GM23338 (cell line): ENCODE measurements at regions not wholly inside any gene's neighbourhood (a gene's known extent, or its start where the extent isn't known, plus 50 kb on each side); places are given as distances from the start of the nearest gene placed in this dataset.

Source experiments
- ATAC-seq: fragments of 200-7000 bp; cut with Tn5 transposase; 3 replicates; pipeline ENCODE4 v1.9.1; 2020
- DNase-seq: peaks from one replicate; pipeline ENCODE4 v3.0.0-alpha.2; 2015; ENCODE audit warnings: low spot score
- H2AFZ ChIP-seq: fragments of 200-600 bp; sonication (generic); 2 replicates; pipeline ENCODE4 v1.8.0; 2016; ENCODE audit warnings: antibody characterized with exemption, mild to moderate bottlenecking, moderate library complexity
- H3F3A ChIP-seq: fragments of 200-600 bp; sonication (generic); replicated peaks from 2 replicates; pipeline ENCODE4 v1.8.0; 2017; ENCODE audit warnings: antibody characterized with exemption, mixed run types, low read depth
- H3K27ac ChIP-seq: fragments of 200-600 bp; sonication (generic); 2 replicates; pipeline ENCODE4 v1.6.1; 2016; ENCODE audit warnings: low read depth
- H3K27me3 ChIP-seq: fragments of 200-600 bp; sonication (generic); 2 replicates; pipeline ENCODE4 v1.8.0; 2016; ENCODE audit warnings: mild to moderate bottlenecking, mixed run types, moderate library complexity; ENCODE audit not compliant: insufficient read depth
- H3K36me3 ChIP-seq: fragments of 200-600 bp; sonication (generic); 2 replicates; pipeline ENCODE4 v1.8.0; 2016; ENCODE audit warnings: mild to moderate bottlenecking; ENCODE audit not compliant: insufficient read depth
- H3K4me1 ChIP-seq: fragments of 200-600 bp; sonication (generic); 2 replicates; pipeline ENCODE4 v1.8.0; 2016; ENCODE audit warnings: mild to moderate bottlenecking, moderate library complexity; ENCODE audit not compliant: insufficient read depth
- H3K4me2 ChIP-seq: fragments of 200-600 bp; sonication (generic); 2 replicates; pipeline ENCODE4 v1.7.1; 2017; ENCODE audit warnings: mixed run types
- H3K4me3 ChIP-seq: fragments of 200-600 bp; sonication (generic); 2 replicates; pipeline ENCODE4 v1.6.1; 2016; ENCODE audit warnings: mixed run types
- H3K79me2 ChIP-seq: fragments of 200-600 bp; sonication (generic); replicated peaks from 2 replicates; pipeline ENCODE4 v1.8.0; 2017; ENCODE audit warnings: mild to moderate bottlenecking; ENCODE audit not compliant: insufficient read depth
- H3K9me2 ChIP-seq: fragments of 200-600 bp; sonication (generic); 2 replicates; pipeline ENCODE4 v1.8.0; 2017; ENCODE audit not compliant: insufficient read depth
- H4K20me1 ChIP-seq: fragments of 200-600 bp; sonication (generic); replicated peaks from 2 replicates; pipeline ENCODE4 v1.8.0; 2017; ENCODE audit warnings: mild to moderate bottlenecking; ENCODE audit not compliant: insufficient read depth
- H3K27ac Mint-ChIP-seq: 2 replicates; pipeline ENCODE4 v1.8.0; 2020; ENCODE audit warnings: inconsistent platforms, mild to moderate bottlenecking, moderate library complexity, mixed read lengths
- H3K27me3 Mint-ChIP-seq: 3 replicates; pipeline ENCODE4 v1.8.0; 2022; ENCODE audit warnings: low read depth, mild to moderate bottlenecking, moderate library complexity, mixed read lengths, inconsistent platforms; ENCODE audit not compliant: insufficient read depth, poor library complexity
- H3K36me3 Mint-ChIP-seq: 3 replicates; pipeline ENCODE4 v1.8.0; 2021; ENCODE audit warnings: low read depth, mild to moderate bottlenecking, inconsistent platforms, moderate library complexity, mixed read lengths
- H3K4me1 Mint-ChIP-seq: 3 replicates; pipeline ENCODE4 v1.8.0; 2020; ENCODE audit warnings: mild to moderate bottlenecking, inconsistent platforms, mixed read lengths
- H3K4me3 Mint-ChIP-seq: 3 replicates; pipeline ENCODE4 v1.8.0; 2021; ENCODE audit warnings: moderate library complexity, mild to moderate bottlenecking, inconsistent platforms, mixed read lengths
- H3K9me3 Mint-ChIP-seq: 3 replicates; pipeline ENCODE4 v1.8.0; 2020; ENCODE audit warnings: moderate library complexity, mild to moderate bottlenecking, inconsistent platforms, mixed read lengths
- CREB1 ChIP-seq: fragments of 250-450 bp; sonication (Bioruptor Pico); IDR thresholded peaks from 2 replicates; pipeline ENCODE4 v1.5.0; 2020; ENCODE audit warnings: low read depth, mild to moderate bottlenecking, moderate library complexity
- EZH2 ChIP-seq: fragments of 200-600 bp; sonication (generic); IDR thresholded peaks from one replicate; pipeline ENCODE4 v1.8.0; 2017; ENCODE audit warnings: antibody characterized with exemption, mild to moderate bottlenecking, low read depth; ENCODE audit not compliant: unreplicated experiment
- NANOG ChIP-seq: IDR thresholded peaks from 2 replicates; pipeline ENCODE4 v1.6.1; 2016; ENCODE audit warnings: antibody characterized with exemption, borderline replicate concordance
- ZNF114 ChIP-seq: fragments of 250-450 bp; sonication (Bioruptor Pico); IDR thresholded peaks from 2 replicates; pipeline ENCODE4 v1.5.0; 2020; ENCODE audit warnings: mild to moderate bottlenecking, moderate library complexity
- TF ChIP-seq, protein P1 (sequence below): fragments of 250-450 bp; sonication (Bioruptor Pico); IDR thresholded peaks from 2 replicates; pipeline ENCODE4 v1.5.0; 2020; ENCODE audit warnings: mild to moderate bottlenecking, moderate library complexity

DNA sequence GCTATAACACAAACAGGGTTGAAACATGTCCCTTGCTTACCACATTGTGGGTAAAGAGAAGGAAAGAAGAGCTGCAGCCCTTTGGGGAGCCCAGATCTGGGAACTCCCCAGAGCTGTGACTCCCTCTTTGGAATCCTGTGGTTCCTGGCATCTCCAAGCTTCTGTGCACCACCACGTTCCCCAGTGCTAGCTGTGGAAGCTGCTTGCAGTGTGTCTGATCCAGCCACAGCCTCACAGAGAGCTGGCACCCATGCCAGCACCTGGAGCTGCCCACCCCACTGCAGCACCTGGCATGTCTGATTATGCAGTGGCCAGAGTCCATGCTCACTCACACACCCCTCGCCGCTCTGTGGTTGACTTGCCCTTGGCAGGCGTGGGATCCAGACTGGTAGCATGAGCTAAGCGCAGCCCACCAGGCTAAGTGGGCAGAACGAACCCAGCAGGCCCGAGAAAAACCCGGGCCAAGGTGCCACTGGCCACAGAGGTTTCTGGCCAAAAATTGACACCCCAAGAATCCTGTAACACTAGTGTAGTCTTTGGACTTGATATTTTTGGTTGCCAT is 252.6 kb upstream of the KCNJ16 start (continued):
- TF ChIP-seq, protein P1, sequence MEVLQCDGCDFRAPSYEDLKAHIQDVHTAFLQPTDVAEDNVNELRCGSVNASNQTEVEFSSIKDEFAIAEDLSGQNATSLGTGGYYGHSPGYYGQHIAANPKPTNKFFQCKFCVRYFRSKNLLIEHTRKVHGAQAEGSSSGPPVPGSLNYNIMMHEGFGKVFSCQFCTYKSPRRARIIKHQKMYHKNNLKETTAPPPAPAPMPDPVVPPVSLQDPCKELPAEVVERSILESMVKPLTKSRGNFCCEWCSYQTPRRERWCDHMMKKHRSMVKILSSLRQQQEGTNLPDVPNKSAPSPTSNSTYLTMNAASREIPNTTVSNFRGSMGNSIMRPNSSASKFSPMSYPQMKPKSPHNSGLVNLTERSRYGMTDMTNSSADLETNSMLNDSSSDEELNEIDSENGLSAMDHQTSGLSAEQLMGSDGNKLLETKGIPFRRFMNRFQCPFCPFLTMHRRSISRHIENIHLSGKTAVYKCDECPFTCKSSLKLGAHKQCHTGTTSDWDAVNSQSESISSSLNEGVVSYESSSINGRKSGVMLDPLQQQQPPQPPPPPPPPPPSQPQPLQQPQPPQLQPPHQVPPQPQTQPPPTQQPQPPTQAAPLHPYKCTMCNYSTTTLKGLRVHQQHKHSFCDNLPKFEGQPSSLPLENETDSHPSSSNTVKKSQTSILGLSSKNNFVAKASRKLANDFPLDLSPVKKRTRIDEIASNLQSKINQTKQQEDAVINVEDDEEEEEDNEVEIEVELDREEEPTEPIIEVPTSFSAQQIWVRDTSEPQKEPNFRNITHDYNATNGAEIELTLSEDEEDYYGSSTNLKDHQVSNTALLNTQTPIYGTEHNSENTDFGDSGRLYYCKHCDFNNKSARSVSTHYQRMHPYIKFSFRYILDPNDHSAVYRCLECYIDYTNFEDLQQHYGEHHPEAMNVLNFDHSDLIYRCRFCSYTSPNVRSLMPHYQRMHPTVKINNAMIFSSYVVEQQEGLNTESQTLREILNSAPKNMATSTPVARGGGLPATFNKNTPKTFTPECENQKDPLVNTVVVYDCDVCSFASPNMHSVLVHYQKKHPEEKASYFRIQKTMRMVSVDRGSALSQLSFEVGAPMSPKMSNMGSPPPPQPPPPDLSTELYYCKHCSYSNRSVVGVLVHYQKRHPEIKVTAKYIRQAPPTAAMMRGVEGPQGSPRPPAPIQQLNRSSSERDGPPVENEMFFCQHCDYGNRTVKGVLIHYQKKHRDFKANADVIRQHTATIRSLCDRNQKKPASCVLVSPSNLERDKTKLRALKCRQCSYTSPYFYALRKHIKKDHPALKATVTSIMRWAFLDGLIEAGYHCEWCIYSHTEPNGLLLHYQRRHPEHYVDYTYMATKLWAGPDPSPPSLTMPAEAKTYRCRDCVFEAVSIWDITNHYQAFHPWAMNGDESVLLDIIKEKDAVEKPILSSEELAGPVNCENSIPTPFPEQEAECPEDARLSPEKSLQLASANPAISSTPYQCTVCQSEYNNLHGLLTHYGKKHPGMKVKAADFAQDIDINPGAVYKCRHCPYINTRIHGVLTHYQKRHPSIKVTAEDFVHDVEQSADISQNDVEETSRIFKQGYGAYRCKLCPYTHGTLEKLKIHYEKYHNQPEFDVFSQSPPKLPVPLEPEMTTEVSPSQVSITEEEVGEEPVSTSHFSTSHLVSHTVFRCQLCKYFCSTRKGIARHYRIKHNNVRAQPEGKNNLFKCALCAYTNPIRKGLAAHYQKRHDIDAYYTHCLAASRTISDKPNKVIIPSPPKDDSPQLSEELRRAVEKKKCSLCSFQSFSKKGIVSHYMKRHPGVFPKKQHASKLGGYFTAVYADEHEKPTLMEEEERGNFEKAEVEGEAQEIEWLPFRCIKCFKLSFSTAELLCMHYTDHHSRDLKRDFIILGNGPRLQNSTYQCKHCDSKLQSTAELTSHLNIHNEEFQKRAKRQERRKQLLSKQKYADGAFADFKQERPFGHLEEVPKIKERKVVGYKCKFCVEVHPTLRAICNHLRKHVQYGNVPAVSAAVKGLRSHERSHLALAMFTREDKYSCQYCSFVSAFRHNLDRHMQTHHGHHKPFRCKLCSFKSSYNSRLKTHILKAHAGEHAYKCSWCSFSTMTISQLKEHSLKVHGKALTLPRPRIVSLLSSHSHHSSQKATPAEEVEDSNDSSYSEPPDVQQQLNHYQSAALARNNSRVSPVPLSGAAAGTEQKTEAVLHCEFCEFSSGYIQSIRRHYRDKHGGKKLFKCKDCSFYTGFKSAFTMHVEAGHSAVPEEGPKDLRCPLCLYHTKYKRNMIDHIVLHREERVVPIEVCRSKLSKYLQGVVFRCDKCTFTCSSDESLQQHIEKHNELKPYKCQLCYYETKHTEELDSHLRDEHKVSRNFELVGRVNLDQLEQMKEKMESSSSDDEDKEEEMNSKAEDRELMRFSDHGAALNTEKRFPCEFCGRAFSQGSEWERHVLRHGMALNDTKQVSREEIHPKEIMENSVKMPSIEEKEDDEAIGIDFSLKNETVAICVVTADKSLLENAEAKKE: no peak
- TF ChIP-seq CREB1 (CRISPR knock-in tag): no peak

DNA sequence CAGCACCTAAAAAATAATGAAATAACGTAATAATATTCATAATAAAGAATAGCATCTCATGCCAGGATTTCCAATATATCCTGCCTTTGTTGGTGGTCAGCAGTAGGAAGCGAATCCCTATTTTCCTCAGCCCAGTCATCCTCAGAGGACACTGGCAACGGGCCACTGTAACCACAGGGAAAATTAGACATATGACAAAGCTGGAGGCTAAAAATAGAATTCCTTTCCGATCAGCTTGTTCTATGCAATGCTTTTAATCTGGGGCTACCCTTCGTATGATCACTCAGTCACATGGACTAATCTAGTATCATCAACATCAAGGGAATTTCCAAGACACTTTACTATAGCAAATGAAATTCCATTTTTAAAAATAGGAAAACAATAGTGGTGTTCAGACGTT is 246.9 kb upstream of the KCNJ16 start:
- H3K4me3 ChIP-seq: no peak overlapping the region
- DNase-seq (no peak), ATAC-seq (no peak)
- no peak overlapping the region for H2AFZ ChIP-seq
- H3K4me1 Mint-ChIP-seq: no peaks in the 10 kb centered on the region; the same call in 2 of the 3 replicates
- peaks cover 11% of the 10 kb centered on the region for H3K9me3 Mint-ChIP-seq
- no peaks in the 10 kb centered on the region for H3K9me2 ChIP-seq
- no peaks in the 10 kb centered on the region for H4K20me1 ChIP-seq
- no peaks in the 10 kb centered on the region for H3K4me1 ChIP-seq
- H3K36me3 ChIP-seq: no peaks in the 10 kb centered on the region
- no peaks in the 10 kb centered on the region for H3F3A ChIP-seq
- no peak overlapping the region for H3K4me3 Mint-ChIP-seq
- no peak overlapping the region for H3K4me2 ChIP-seq
- H3K27me3 ChIP-seq: no peaks in the 10 kb centered on the region
- no peak overlapping the region for H3K27ac Mint-ChIP-seq
- no peaks in the 10 kb centered on the region; the same call in 2 of the 3 replicates for H3K36me3 Mint-ChIP-seq
- TF ChIP-seq EZH2: no peak
- TF ChIP-seq NANOG: no peak
- TF ChIP-seq ZNF114 (CRISPR knock-in tag): no peak
- H3K27ac ChIP-seq: no peak overlapping the region
- no peaks in the 10 kb centered on the region for H3K79me2 ChIP-seq
- no peaks in the 10 kb centered on the region for H3K27me3 Mint-ChIP-seq
